ENCODE measurements at regions not wholly inside any gene's neighbourhood (a gene's known extent, or its start where the extent isn't known, plus 50 kb on each side); places are given as distances from the start of the nearest gene placed in this dataset.

DNA sequence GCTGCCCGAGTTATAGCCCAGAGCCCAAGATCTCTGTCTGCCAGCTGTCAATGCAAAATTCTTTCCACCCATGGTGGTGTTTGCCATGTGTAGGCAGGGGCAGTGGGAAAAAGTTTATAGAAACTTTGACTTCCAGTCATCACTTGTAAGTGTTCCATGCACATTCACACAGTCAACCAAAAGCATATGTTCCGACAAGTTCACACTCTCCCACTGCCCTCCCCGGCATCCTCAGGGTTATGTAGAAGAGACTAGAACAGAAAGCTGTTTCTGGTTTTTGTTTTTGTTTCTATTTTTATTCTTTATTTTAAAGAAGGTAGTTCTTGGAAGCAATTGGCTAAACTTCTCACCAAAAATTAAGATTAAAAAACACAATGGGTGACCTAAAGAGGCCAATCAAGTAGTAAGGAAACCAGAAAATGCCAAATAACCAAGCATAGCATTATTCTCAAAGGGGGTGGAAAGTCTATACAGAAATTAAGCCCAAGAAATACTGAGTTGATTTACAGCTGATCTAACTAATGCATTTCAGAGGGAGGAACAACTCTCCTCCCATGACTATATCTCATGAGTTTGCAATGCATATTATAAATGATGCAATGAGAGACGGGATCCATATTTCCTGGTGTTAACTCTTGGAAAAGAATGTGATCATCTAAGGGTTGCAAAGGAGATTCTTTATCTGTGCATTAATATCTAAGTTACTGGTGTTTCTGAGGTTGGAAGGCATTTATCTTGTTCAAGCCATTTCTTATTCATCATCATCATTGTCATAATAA lies 91.5 kb upstream of the ETS2 start:
- TF ChIP-seq, protein P1, sequence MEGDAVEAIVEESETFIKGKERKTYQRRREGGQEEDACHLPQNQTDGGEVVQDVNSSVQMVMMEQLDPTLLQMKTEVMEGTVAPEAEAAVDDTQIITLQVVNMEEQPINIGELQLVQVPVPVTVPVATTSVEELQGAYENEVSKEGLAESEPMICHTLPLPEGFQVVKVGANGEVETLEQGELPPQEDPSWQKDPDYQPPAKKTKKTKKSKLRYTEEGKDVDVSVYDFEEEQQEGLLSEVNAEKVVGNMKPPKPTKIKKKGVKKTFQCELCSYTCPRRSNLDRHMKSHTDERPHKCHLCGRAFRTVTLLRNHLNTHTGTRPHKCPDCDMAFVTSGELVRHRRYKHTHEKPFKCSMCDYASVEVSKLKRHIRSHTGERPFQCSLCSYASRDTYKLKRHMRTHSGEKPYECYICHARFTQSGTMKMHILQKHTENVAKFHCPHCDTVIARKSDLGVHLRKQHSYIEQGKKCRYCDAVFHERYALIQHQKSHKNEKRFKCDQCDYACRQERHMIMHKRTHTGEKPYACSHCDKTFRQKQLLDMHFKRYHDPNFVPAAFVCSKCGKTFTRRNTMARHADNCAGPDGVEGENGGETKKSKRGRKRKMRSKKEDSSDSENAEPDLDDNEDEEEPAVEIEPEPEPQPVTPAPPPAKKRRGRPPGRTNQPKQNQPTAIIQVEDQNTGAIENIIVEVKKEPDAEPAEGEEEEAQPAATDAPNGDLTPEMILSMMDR (IDR thresholded peaks at IDR 0.05), result no peak
- TF ChIP-seq POLR2A (IDR thresholded peaks at IDR 0.05) (no peak), EP300 (IDR thresholded peaks at IDR 0.05) (no peak), POLR2AphosphoS5 (IDR thresholded peaks at IDR 0.05) (no peak)
